CD8-positive, alpha-beta memory T cell (primary cell): ENCODE measurements at regions not wholly inside any gene's neighbourhood (a gene's known extent, or its start where the extent isn't known, plus 50 kb on each side); places are given as distances from the start of the nearest gene placed in this dataset.
A peak's percentile ranks its signal among the peaks of the same experiment; 100 is the strongest.

ENCODE experiments used
- CTCF ChIA-PET: fragments of 350-600 bp; sonication (Branson Sonifier 250); formaldehyde crosslinking; loops from one replicate; lab custom pipeline; 2021; ENCODE audit warnings: antibody characterized with exemption; lab: Charles Lee
- POLR2A ChIA-PET: fragments of 350-600 bp; sonication (Branson Sonifier 250); formaldehyde crosslinking; loops from one replicate; lab custom pipeline; 2021; ENCODE audit warnings: antibody characterized with exemption; lab: Charles Lee
- DNase-seq, 5 donors: peaks; one replicate each; pipeline versions ENCODE4 v3.0.0 to v3.0.0-alpha.2; 2020 to 2022; ENCODE audit warnings: mixed read lengths in 1 of 5
- H3K27ac ChIP-seq: one replicate; pipeline ENCODE4 v1.7.0; 2013; ENCODE audit warnings: low read depth, mild to moderate bottlenecking, low read length, moderate library complexity
- H3K27me3 ChIP-seq: 2 replicates; pipeline ENCODE4 v1.7.0; 2013; ENCODE audit warnings: low read length, mild to moderate bottlenecking; ENCODE audit not compliant: insufficient read depth, poor library complexity, severe bottlenecking
- H3K36me3 ChIP-seq: 2 replicates; pipeline ENCODE4 v1.7.0; 2013; ENCODE audit warnings: mild to moderate bottlenecking, low read length, moderate library complexity; ENCODE audit not compliant: insufficient read depth
- H3K4me1 ChIP-seq: 2 replicates; pipeline ENCODE4 v1.7.0; 2013; ENCODE audit warnings: mild to moderate bottlenecking, low read length, moderate library complexity; ENCODE audit not compliant: insufficient read depth
- H3K4me3 ChIP-seq: 2 replicates; pipeline ENCODE4 v1.7.0; 2013; ENCODE audit warnings: mild to moderate bottlenecking, low read length
- H3K9me3 ChIP-seq: 2 replicates; pipeline ENCODE4 v1.7.0; 2013; ENCODE audit warnings: mild to moderate bottlenecking, low read length
- H3K27ac Mint-ChIP-seq, 8 donors: one replicate each; pipeline ENCODE4 v1.8.0; 2020 to 2021; ENCODE audit warnings: mixed read lengths in 8 of 8, mild to moderate bottlenecking in 6 of 8, inconsistent platforms in 3 of 8, moderate library complexity in 3 of 8
- H3K27me3 Mint-ChIP-seq, 2 donors: one replicate each; pipeline ENCODE4 v1.8.0; 2020 to 2021; ENCODE audit warnings: mixed read lengths in 2 of 2, mild to moderate bottlenecking in 1 of 2, moderate library complexity in 1 of 2
- H3K36me3 Mint-ChIP-seq, 3 donors: one replicate each; pipeline ENCODE4 v1.8.0; 2020 to 2021; ENCODE audit warnings: mixed read lengths in 3 of 3, inconsistent platforms in 1 of 3, mild to moderate bottlenecking in 1 of 3
- H3K4me1 Mint-ChIP-seq, 3 donors: one replicate each; pipeline ENCODE4 v1.8.0; 2020 to 2021; ENCODE audit warnings: mixed read lengths in 3 of 3, inconsistent platforms in 1 of 3, mild to moderate bottlenecking in 1 of 3
- H3K4me3 Mint-ChIP-seq, 7 donors: one replicate each; pipeline ENCODE4 v1.8.0; 2020 to 2021; ENCODE audit warnings: mixed read lengths in 7 of 7, mild to moderate bottlenecking in 6 of 7, moderate library complexity in 4 of 7, inconsistent platforms in 2 of 7
- H3K9me3 Mint-ChIP-seq, 5 donors: one replicate each; pipeline ENCODE4 v1.8.0; 2020 to 2022; ENCODE audit warnings: mixed read lengths in 5 of 5, mild to moderate bottlenecking in 3 of 5, moderate library complexity in 2 of 5, inconsistent platforms in 1 of 5

DNA sequence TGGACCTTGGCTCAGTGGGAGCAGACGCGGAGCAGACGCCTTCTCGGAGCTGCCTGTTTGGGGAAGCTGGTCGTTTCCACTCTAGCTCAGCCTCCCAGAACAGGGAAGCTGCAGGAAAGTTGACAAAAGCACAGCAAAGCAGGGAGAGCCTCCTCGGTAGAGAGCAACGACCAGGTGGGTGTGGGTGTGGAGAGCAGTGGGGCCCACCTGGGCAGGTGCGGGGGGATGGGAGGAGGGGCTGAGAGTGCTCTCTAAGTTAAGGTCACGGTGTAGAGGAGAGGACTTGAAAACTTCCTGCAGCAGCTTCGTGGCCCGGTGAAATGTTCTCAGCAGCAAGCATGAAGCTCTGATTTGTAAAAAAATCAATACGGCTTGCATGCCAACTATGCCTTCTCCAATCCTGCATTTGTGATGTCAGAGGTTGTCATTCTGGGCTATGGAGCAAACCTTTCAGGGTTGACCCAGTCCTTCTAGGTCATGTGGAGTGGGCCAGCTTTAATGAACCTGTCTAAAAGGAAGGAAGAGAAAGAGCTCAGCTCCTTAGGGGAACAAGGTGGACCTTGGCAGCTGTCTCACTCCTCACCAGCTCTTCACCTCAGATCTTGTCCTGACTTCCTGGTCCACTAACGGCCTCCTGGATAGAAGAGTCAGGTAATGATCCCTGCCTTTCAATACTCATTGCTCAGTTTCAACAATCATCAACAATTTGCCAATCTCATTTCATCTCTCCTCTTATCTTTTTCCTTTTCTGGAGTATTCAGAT lies 85.8 kb upstream of the UBL3 start:
- H3K27ac Mint-ChIP-seq = peak overlapping the region; percentile 51 to 94 (median 86)
- CTCF ChIA-PET = interaction anchor here (1.0 to 9.5 kb wide), 25 partner anchors 8 to 428 kb away, joined by 3 to 136 read pairs (median 5); partner anchors contain the start of gene UBL3
- peak in 1 of 5 donors; percentile 21 for DNase-seq
- H3K4me3 Mint-ChIP-seq = peak overlapping the region; percentile 69 to 94 (median 87)
- Histone ChIP-seq H3K27me3 (no peaks in the 10 kb centered on the region), H3K4me1 (peaks cover 46% of the 10 kb centered on the region), H3K9me3 (no peaks in the 10 kb centered on the region), H3K27ac (no peak overlapping the region), H3K36me3 (no peaks in the 10 kb centered on the region), H3K4me3 (peak overlapping the region; percentile 66)
- POLR2A ChIA-PET = interaction anchor here (0.7 to 4.1 kb wide), 10 partner anchors 11 to 210 kb away, joined by 3 to 41 read pairs (median 6); partner anchors contain the start of gene UBL3
- H3K36me3 Mint-ChIP-seq = peaks cover 0 to 6% (median 0%) of the 10 kb centered on the region in 3 donors
- peaks cover 45 to 73% (median 73%) of the 10 kb centered on the region in 3 donors for H3K4me1 Mint-ChIP-seq
- no peaks in the 10 kb centered on the region for H3K27me3 Mint-ChIP-seq
- H3K9me3 Mint-ChIP-seq = no peaks in the 10 kb centered on the region

DNA sequence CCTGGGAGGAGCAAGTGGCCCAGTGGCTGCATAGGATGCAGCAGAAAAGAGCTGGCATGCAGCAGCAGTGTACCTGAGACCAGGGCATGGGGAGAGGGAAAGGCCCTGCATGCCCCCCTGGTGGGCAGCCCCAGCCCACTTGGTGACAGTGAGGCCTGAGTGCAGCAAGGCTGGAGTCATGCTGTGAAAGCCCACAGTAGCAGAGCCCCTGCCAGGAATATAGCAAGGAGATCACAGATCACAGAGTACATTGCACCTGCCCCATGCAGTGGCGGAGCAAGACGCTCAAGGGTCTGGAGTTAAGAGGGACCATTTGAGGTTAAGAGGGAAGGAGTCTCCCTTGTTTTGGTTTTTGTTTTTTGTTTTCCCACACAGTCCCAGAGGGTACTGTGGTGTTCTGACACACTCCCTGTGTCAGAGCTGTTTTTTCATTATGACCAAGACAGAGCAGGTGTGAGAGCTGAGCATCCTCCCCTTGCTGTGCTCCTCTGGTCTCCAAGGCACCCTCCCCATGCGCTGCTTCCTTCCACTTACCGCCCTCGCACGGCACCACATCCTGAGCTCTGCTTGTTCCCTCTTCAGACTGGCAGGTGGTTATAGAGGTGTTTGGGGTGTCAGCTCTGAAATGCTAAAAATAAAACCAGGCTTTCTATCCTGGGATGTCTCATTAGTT lies 85.0 kb upstream of the UBL3 start:
- ChIA-PET CTCF (interaction anchor here (1.0 to 9.5 kb wide), 25 partner anchors 8 to 427 kb away, joined by 3 to 136 read pairs (median 5); partner anchors contain the start of gene UBL3), POLR2A (interaction anchor here (0.7 to 4.1 kb wide), 8 partner anchors 11 to 211 kb away, joined by 3 to 41 read pairs (median 6); partner anchors contain the start of gene UBL3)
- Histone ChIP-seq H3K9me3 (no peaks in the 10 kb centered on the region), H3K4me1 (peaks cover 46% of the 10 kb centered on the region), H3K27me3 (no peaks in the 10 kb centered on the region), H3K27ac (no peak overlapping the region), H3K36me3 (no peaks in the 10 kb centered on the region), H3K4me3 (peak overlapping the region; percentile 66)
- peak overlapping the region; percentile 51 to 94 (median 86) for H3K27ac Mint-ChIP-seq
- peaks cover 45 to 65% (median 65%) of the 10 kb centered on the region in 3 donors for H3K4me1 Mint-ChIP-seq
- peaks cover 0 to 5% (median 3%) of the 10 kb centered on the region in 3 donors for H3K36me3 Mint-ChIP-seq
- H3K27me3 Mint-ChIP-seq = no peaks in the 10 kb centered on the region
- DNase-seq = peak; percentile 46 to 89 (median 75)
- H3K9me3 Mint-ChIP-seq = no peaks in the 10 kb centered on the region
- H3K4me3 Mint-ChIP-seq = peak overlapping the region; percentile 69 to 94 (median 87)

DNA sequence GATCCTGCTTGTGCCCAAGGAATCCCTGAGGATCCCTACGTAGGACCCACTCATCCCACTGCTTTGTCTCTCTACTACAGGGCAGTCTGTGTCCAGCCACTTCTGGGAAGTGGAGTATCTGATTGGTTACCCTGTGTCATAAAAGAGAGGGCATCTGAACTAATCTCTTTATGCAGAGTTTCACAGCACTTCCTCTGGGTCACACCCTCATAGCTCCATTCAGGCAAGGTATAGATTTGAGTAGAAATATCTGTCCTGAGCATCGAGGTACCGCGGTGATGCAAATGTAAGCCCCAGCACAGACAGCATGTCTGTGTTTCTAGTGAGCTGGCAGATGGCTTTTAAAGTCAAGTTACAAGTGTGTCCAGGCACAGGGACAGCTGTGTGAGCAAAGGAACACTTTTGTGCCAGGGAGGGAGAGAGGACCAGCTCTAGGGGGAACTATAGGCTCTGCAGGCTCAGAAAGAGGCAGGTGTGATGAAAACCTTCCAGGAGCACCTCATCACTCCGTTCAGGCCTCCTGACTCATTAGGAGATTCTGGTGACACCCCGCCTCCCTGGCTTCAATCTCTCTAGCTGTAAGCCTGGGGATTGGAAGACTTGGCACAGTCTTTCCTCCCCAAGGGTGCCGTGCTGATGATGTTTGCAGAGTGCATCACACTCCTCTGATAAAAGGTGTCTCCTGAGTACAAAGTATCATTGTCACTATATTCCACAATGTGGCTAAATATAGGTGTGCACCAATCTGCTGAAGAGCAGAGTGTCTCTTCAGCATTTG lies 84.3 kb upstream of the UBL3 start:
- H3K9me3 Mint-ChIP-seq = no peaks in the 10 kb centered on the region
- peak overlapping the region in 7 of 8 donors; percentile 51 to 94 (median 85) for H3K27ac Mint-ChIP-seq

DNA sequence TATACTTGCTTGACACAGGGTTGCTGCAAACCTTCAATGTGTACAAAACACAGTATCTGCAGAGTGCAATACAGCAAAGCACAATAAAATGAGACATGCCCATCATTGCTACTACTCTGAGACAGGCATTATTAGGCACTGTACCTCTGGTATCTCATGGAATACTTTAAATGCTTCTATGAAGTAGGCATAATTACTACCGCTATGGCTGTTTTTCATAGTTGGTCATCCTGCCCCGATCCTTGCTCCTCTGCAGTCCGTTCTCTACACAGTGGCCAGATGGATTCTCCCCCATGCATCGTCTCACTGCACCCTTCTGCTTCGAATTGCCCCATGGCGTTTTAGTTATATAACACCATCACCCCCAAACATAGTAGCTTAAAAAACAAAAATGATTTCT lies 83.0 kb upstream of the UBL3 start:
- Histone ChIP-seq H3K27ac (no peak overlapping the region), H3K27me3 (no peaks in the 10 kb centered on the region), H3K36me3 (no peaks in the 10 kb centered on the region), H3K9me3 (no peaks in the 10 kb centered on the region), H3K4me3 (no peak overlapping the region), H3K4me1 (peaks cover 43% of the 10 kb centered on the region)
- no peaks in the 10 kb centered on the region for H3K9me3 Mint-ChIP-seq
- peaks cover 39 to 51% (median 48%) of the 10 kb centered on the region in 3 donors for H3K4me1 Mint-ChIP-seq
- ChIA-PET POLR2A (no interaction called here), CTCF (interaction anchor here (1.9 to 8.9 kb wide), 3 partner anchors 11 to 182 kb away, joined by 8 to 85 read pairs (median 59); no protein-coding TSS in a partner anchor)
- peak overlapping the region in 1 of 8 donors; percentile 19 for H3K27ac Mint-ChIP-seq
- DNase-seq = no peak
- no peaks in the 10 kb centered on the region for H3K27me3 Mint-ChIP-seq
- H3K36me3 Mint-ChIP-seq = peaks cover 0 to 3% (median 2%) of the 10 kb centered on the region in 3 donors
- H3K4me3 Mint-ChIP-seq = peak overlapping the region in 1 of 7 donors; percentile 21

More for the DNA sequence above, 84.3 kb upstream of the UBL3 start:
- Mint-ChIP-seq H3K36me3 (peaks cover 0 to 5% (median 3%) of the 10 kb centered on the region in 3 donors), H3K4me1 (peaks cover 45 to 62% (median 61%) of the 10 kb centered on the region in 3 donors), H3K4me3 (peak overlapping the region; percentile 69 to 94 (median 87)), H3K27me3 (no peaks in the 10 kb centered on the region)
- H3K4me3 ChIP-seq = no peak overlapping the region
- no peaks in the 10 kb centered on the region for H3K27me3 ChIP-seq
- no peaks in the 10 kb centered on the region for H3K9me3 ChIP-seq
- H3K27ac ChIP-seq = no peak overlapping the region
- DNase-seq = peak in 1 of 5 donors; percentile 44
- CTCF ChIA-PET = interaction anchor here (1.0 to 9.5 kb wide), 13 partner anchors 10 to 224 kb away, joined by 3 to 136 read pairs (median 6); partner anchors contain the start of gene UBL3
- POLR2A ChIA-PET = interaction anchor here (1.4 to 4.1 kb wide), 4 partner anchors 19 to 180 kb away, joined by 9 to 41 read pairs (median 15); partner anchors contain the start of gene UBL3
- H3K4me1 ChIP-seq = peaks cover 46% of the 10 kb centered on the region
- H3K36me3 ChIP-seq = no peaks in the 10 kb centered on the region

DNA sequence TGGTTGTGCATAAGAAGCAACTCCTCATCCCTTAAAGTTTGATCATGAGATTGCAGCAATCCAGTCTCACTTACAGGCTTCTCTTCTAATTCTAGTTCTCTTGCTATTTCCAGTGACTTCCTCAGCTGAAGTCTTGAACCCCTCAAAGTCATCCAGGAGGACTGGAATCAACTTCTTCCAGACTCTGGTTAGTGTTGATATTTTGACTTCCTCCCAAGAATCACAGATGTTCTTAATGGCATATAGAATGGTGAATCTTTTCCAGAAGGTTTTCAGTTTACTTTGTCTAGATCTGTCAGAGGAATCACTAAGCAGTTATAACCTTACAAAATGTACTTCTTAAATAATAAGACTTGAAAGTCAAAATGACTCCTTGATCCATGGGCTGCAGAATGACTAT lies 81.3 kb upstream of the UBL3 start:
- Histone ChIP-seq H3K4me3 (no peak overlapping the region), H3K27ac (no peak overlapping the region), H3K27me3 (no peaks in the 10 kb centered on the region), H3K9me3 (no peaks in the 10 kb centered on the region), H3K36me3 (no peaks in the 10 kb centered on the region), H3K4me1 (peaks cover 26% of the 10 kb centered on the region)
- ChIA-PET POLR2A (no interaction called here), CTCF (interaction anchor here (1.9 to 8.9 kb wide), 2 partner anchors 9 to 183 kb away, joined by 8 to 85 read pairs; no protein-coding TSS in a partner anchor)
- Mint-ChIP-seq H3K27me3 (no peaks in the 10 kb centered on the region), H3K27ac (no peak overlapping the region), H3K36me3 (peaks cover 0 to 3% (median 0%) of the 10 kb centered on the region in 3 donors), H3K4me1 (peaks cover 22 to 34% (median 31%) of the 10 kb centered on the region in 3 donors), H3K9me3 (no peaks in the 10 kb centered on the region), H3K4me3 (no peak overlapping the region)
- no peak for DNase-seq

DNA sequence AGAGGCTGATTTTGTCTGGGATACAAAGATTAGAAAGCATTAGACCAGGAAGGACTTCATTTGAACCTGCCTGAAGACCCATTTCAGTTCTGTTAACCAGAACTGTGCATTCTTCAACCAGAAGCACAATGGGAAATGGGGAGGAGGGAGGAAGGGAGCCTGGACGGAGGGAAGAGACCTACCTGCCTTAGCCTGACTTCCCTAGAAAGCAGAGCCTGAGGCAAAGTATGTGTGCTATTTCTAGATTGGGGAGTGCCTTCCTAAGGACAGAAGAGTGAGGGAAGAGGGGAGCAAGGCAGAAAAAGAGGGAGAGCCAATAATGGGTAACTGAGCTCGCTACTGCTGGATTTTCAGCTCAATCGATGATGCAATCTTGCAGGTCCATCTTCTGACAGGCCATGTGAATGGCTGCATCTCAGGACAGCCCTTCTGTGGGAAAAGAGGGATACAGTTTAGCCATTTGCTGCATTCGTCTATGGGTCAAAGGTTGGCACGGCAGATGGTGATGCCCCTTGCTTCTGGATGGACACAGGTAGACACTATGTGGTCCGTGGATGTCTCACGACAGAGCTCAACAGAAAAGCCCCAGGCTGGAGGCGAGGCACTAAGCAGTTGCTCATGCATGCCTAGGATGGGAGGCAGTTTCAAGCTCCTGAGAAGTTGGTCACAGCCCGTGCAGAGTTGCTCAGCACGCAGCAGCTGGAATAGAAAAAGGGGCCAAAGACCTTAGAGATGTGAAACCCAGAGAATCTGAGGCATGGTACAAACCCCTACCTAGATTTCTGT lies 78.8 kb upstream of the UBL3 start:
- Histone ChIP-seq H3K36me3 (no peaks in the 10 kb centered on the region), H3K9me3 (no peaks in the 10 kb centered on the region), H3K27ac (no peak overlapping the region), H3K4me3 (no peak overlapping the region), H3K27me3 (no peaks in the 10 kb centered on the region), H3K4me1 (peaks cover 3% of the 10 kb centered on the region)
- POLR2A ChIA-PET = no interaction called here
- no peak overlapping the region for H3K4me3 Mint-ChIP-seq
- CTCF ChIA-PET = interaction anchor here (1.9 kb wide), 1 partner anchor 8 kb away, joined by 4 read pairs; no protein-coding TSS in a partner anchor
- H3K4me1 Mint-ChIP-seq = peaks cover 5 to 31% (median 15%) of the 10 kb centered on the region in 3 donors
- no peak overlapping the region for H3K27ac Mint-ChIP-seq
- H3K36me3 Mint-ChIP-seq = peaks cover 0 to 3% (median 1%) of the 10 kb centered on the region in 3 donors
- H3K9me3 Mint-ChIP-seq = no peaks in the 10 kb centered on the region
- DNase-seq = no peak
- peaks cover 0 to under 1% of the 10 kb centered on the region in 2 donors for H3K27me3 Mint-ChIP-seq
